H1 (cell line): ENCODE measurements at regions not wholly inside any gene's neighbourhood (a gene's known extent, or its start where the extent isn't known, plus 50 kb on each side); places are given as distances from the start of the nearest gene placed in this dataset.

Source experiments
- CTCF ChIA-PET: fragments of 300-600 bp; sonication (Branson Sonifier 250); formaldehyde crosslinking; loops from one replicate; lab custom pipeline; 2021; ENCODE audit not compliant: partially characterized antibody; lab: Charles Lee
- POLR2A ChIA-PET: fragments of 300-600 bp; sonication (Branson Sonifier 250); formaldehyde crosslinking; loops from one replicate; lab custom pipeline; 2021; ENCODE audit warnings: inconsistent platforms; ENCODE audit not compliant: partially characterized antibody; lab: Charles Lee
- DNase-seq, 2 experiments: peaks; one replicate each; pipeline versions ENCODE4 v3.0.0 to v3.0.0-alpha.2; 2010 to 2022; ENCODE audit warnings: low spot score in 2 of 2, low read depth in 1 of 2, mixed read lengths in 1 of 2
- FAIRE-seq: peaks from 2 replicates; lab custom pipeline; 2011; peaks lifted over from hg19 to GRCh38; lab: Jason Lieb, UNC
- H2AFZ ChIP-seq: 2 replicates; pipeline ENCODE4 v1.8.1; 2012; ENCODE audit warnings: low read length, inconsistent platforms
- H2AK5ac ChIP-seq: 2 replicates; pipeline ENCODE4 v1.6.1; 2013; ENCODE audit warnings: low read depth, low read length
- H2BK120ac ChIP-seq: replicated peaks from 2 replicates; pipeline ENCODE3; 2013; ENCODE audit warnings: low read depth, low read length, inconsistent platforms
- H2BK12ac ChIP-seq: 2 replicates; pipeline ENCODE4 v1.6.1; 2013; ENCODE audit warnings: low read depth, low read length
- H2BK15ac ChIP-seq: 2 replicates; pipeline ENCODE4 v1.6.1; 2013; ENCODE audit warnings: low read length
- H2BK20ac ChIP-seq: 2 replicates; pipeline ENCODE4 v1.6.1; 2013; ENCODE audit warnings: low read length
- H2BK5ac ChIP-seq: 2 replicates; pipeline ENCODE4 v1.6.1; 2013; ENCODE audit warnings: low read depth, low read length
- H3K14ac ChIP-seq: 2 replicates; pipeline ENCODE4 v1.6.1; 2013; ENCODE audit warnings: inconsistent platforms; ENCODE audit not compliant: insufficient read length
- H3K18ac ChIP-seq: 2 replicates; pipeline ENCODE4 v1.6.1; 2013; ENCODE audit warnings: low read length; ENCODE audit errors: extremely low read depth
- H3K23ac ChIP-seq: 2 replicates; pipeline ENCODE4 v1.6.1; 2013; ENCODE audit warnings: inconsistent platforms; ENCODE audit not compliant: insufficient read length
- H3K23me2 ChIP-seq: 2 replicates; pipeline ENCODE4 v1.6.1; 2013; ENCODE audit warnings: low read depth, low read length
- H3K27ac ChIP-seq: 2 replicates; pipeline ENCODE4 v1.6.1; 2011; ENCODE audit warnings: low read depth, low read length, inconsistent platforms
- H3K27me3 ChIP-seq, 4 experiments: replicated peaks in 1 of 4; 1 replicate in 1 of 4; 2 replicates in 3 of 4; pipeline versions ENCODE4 v1.6.1 to v1.8.1; 2011 to 2013; ENCODE audit warnings: low read length in 3 of 4, mild to moderate bottlenecking in 3 of 4, inconsistent platforms in 2 of 4, mixed read lengths in 2 of 4, moderate library complexity in 1 of 4; ENCODE audit not compliant: control insufficient read depth in 3 of 4, insufficient read depth in 3 of 4; ENCODE audit errors: extremely low read depth in 1 of 4
- H3K36me3 ChIP-seq, 4 experiments: 2 replicates each; pipeline versions ENCODE4 v1.6.1 to v1.8.1; 2011 to 2013; ENCODE audit warnings: mild to moderate bottlenecking in 4 of 4, low read length in 3 of 4, moderate library complexity in 2 of 4, control low read depth in 1 of 4, inconsistent platforms in 1 of 4; ENCODE audit not compliant: insufficient read depth in 4 of 4, control insufficient read depth in 2 of 4
- H3K4ac ChIP-seq: replicated peaks from 2 replicates; pipeline ENCODE3; 2013; ENCODE audit warnings: low read length, low read depth, mixed read lengths, inconsistent platforms; ENCODE audit not compliant: insufficient read length
- H3K4me1 ChIP-seq, 4 experiments: replicated peaks in 1 of 4; 1 replicate in 1 of 4; 2 replicates in 3 of 4; pipeline versions ENCODE4 v1.6.1 to v1.8.1; 2011 to 2013; ENCODE audit warnings: low read length in 3 of 4, inconsistent platforms in 2 of 4, mixed read lengths in 1 of 4; ENCODE audit not compliant: insufficient read depth in 4 of 4, control insufficient read depth in 3 of 4
- H3K4me2 ChIP-seq, 2 experiments: 2 replicates each; pipeline versions ENCODE4 v1.6.1 to v1.8.1; 2011 to 2013; ENCODE audit warnings: low read depth in 2 of 2, low read length in 2 of 2, control low read depth in 1 of 2, inconsistent platforms in 1 of 2, mild to moderate bottlenecking in 1 of 2; ENCODE audit not compliant: insufficient read depth in 1 of 2
- H3K4me3 ChIP-seq, 4 experiments: fragments of 200-600, 300-600 bp in 1 of 4; sonication (generic), shearing (Covaris generic), sonication (Bioruptor Twin) in 1 of 4; 2 replicates each; pipeline versions ENCODE4 v1.5.1 to v1.8.1; 2011 to 2016; ENCODE audit warnings: low read length in 4 of 4, low read depth in 3 of 4, control low read depth in 2 of 4, inconsistent platforms in 2 of 4, mild to moderate bottlenecking in 2 of 4, mixed read lengths in 1 of 4, moderate library complexity in 1 of 4; ENCODE audit not compliant: insufficient read depth in 2 of 4; ENCODE audit errors: extremely low read depth in 1 of 4
- H3K56ac ChIP-seq: replicated peaks from 2 replicates; pipeline ENCODE3; 2013; ENCODE audit warnings: low read depth, mild to moderate bottlenecking, mixed read lengths, low read length, inconsistent platforms; ENCODE audit not compliant: insufficient read length
- H3K79me1 ChIP-seq: 2 replicates; pipeline ENCODE4 v1.6.1; 2013; ENCODE audit warnings: low read depth, low read length, control low read depth
- H3K79me2 ChIP-seq, 2 experiments: 2 replicates each; pipeline versions ENCODE4 v1.6.1 to v1.8.1; 2012 to 2013; ENCODE audit warnings: low read length in 2 of 2, mild to moderate bottlenecking in 2 of 2, inconsistent platforms in 1 of 2; ENCODE audit not compliant: insufficient read depth in 2 of 2, control insufficient read depth in 1 of 2
- H3K9ac ChIP-seq, 4 experiments: replicated peaks in 1 of 4; 1 replicate in 1 of 4; 2 replicates in 3 of 4; pipeline versions ENCODE4 v1.6.1 to v1.8.1; 2011 to 2013; ENCODE audit warnings: low read depth in 3 of 4, low read length in 3 of 4, control low read depth in 2 of 4, mild to moderate bottlenecking in 2 of 4, moderate library complexity in 2 of 4, inconsistent platforms in 1 of 4; ENCODE audit errors: extremely low read depth in 1 of 4
- H3K9me3 ChIP-seq, 2 experiments: 2 replicates each; pipeline versions ENCODE4 v1.6.1 to v1.8.1; 2012 to 2013; ENCODE audit warnings: mild to moderate bottlenecking in 2 of 2, moderate library complexity in 2 of 2, control low read depth in 1 of 2, inconsistent platforms in 1 of 2, low read depth in 1 of 2, low read length in 1 of 2, mixed read lengths in 1 of 2; ENCODE audit not compliant: insufficient read depth in 2 of 2
- H4K20me1 ChIP-seq, 2 experiments: replicated peaks in 1 of 2; 2 replicates each; pipeline versions ENCODE3 to v1.8.1; 2011 to 2013; ENCODE audit warnings: inconsistent platforms in 2 of 2, low read length in 2 of 2, mild to moderate bottlenecking in 1 of 2; ENCODE audit not compliant: insufficient read depth in 2 of 2, control insufficient read depth in 1 of 2
- H4K5ac ChIP-seq: 2 replicates; pipeline ENCODE4 v1.6.1; 2013; ENCODE audit warnings: low read length, low read depth, mixed read lengths, inconsistent platforms; ENCODE audit not compliant: insufficient read length
- H4K8ac ChIP-seq: 2 replicates; pipeline ENCODE4 v1.8.0; 2013; ENCODE audit warnings: mild to moderate bottlenecking, moderate library complexity, low read length, inconsistent platforms; ENCODE audit not compliant: insufficient read depth; ENCODE audit errors: extremely low read depth
- H4K91ac ChIP-seq: replicated peaks from 2 replicates; pipeline ENCODE3; 2013; ENCODE audit warnings: low read length, mixed read lengths, inconsistent platforms; ENCODE audit not compliant: insufficient read length
- BRCA1 ChIP-seq: IDR thresholded peaks from 2 replicates; pipeline ENCODE4 v1.6.1; 2012; ENCODE audit warnings: low read depth, low read length, improper control_type of control experiment
- CBX5 ChIP-seq: fragments of 300-800, 300-1000 bp; sonication (generic); IDR thresholded peaks from 2 replicates; pipeline ENCODE4 v1.7.1; 2016; ENCODE audit warnings: antibody characterized with exemption, low read length, low read depth
- CEBPB ChIP-seq: IDR thresholded peaks from 2 replicates; pipeline ENCODE4 v1.6.1; 2012; ENCODE audit warnings: low read depth, low read length
- EGR1 ChIP-seq: IDR thresholded peaks from 2 replicates; pipeline ENCODE4 v1.6.1; 2011; ENCODE audit warnings: low read depth, low read length, borderline replicate concordance
- EP300 ChIP-seq, 2 experiments: IDR thresholded peaks; 1 replicate in 1 of 2; 2 replicates in 1 of 2; pipeline ENCODE4 v1.6.1; 2011 to 2012; ENCODE audit warnings: low read depth in 2 of 2, low read length in 2 of 2, mild to moderate bottlenecking in 2 of 2, borderline replicate concordance in 1 of 2, inconsistent platforms in 1 of 2, moderate library complexity in 1 of 2
- EZH2 ChIP-seq: fragments of 200-600 bp; sonication (generic); IDR thresholded peaks from 2 replicates; pipeline ENCODE4 v1.7.1; 2012; ENCODE audit warnings: low read depth, mild to moderate bottlenecking, moderate library complexity, low read length, inconsistent platforms; ENCODE audit not compliant: severe bottlenecking
- KDM4A ChIP-seq: IDR thresholded peaks from one replicate; pipeline ENCODE4 v1.7.1; 2012; ENCODE audit warnings: low read depth, mild to moderate bottlenecking, moderate library complexity, low read length, inconsistent platforms; ENCODE audit not compliant: severe bottlenecking
- NRF1 ChIP-seq: IDR thresholded peaks from 2 replicates; pipeline ENCODE4 v1.6.1; 2011; ENCODE audit warnings: mild to moderate bottlenecking, low read depth, low read length, improper control_type of control experiment
- PHF8 ChIP-seq: fragments of 200-600 bp; sonication (generic); conservative IDR thresholded peaks from 2 replicates; pipeline ENCODE4 v1.7.1; 2012; ENCODE audit warnings: low read depth, mild to moderate bottlenecking, inconsistent platforms, low read length, moderate library complexity
- POLR2AphosphoS5 ChIP-seq: IDR thresholded peaks from 2 replicates; pipeline ENCODE4 v1.6.1; 2011; ENCODE audit warnings: low read depth, low read length
- RNF2 ChIP-seq: fragments of 200-900, 300-1000 bp; sonication (generic); IDR thresholded peaks from 2 replicates; pipeline ENCODE4 v1.7.1; 2016; ENCODE audit warnings: borderline replicate concordance, low read depth, mild to moderate bottlenecking, antibody characterized with exemption, low read length; ENCODE audit not compliant: poor library complexity, severe bottlenecking; ENCODE audit errors: missing control alignments
- YY1 ChIP-seq: IDR thresholded peaks from 2 replicates; pipeline ENCODE4 v1.6.1; 2011; ENCODE audit warnings: low read depth, mild to moderate bottlenecking, low read length
- WGBS, 2 experiments: shearing (Covaris generic) in 1 of 2; methylation state at CpG; one replicate each; pipeline versions ENCODE4 v1.1.6 to v1.1.7; 2013 to 2015; ENCODE audit warnings: low lambda C conversion rate in 2 of 2, mixed read lengths in 2 of 2, inconsistent platforms in 1 of 2, low coverage in 1 of 2, missing lambda C conversion rate in 1 of 2; ENCODE audit not compliant: insufficient replicate concordance in 2 of 2, insufficient coverage in 1 of 2, insufficient read length in 1 of 2; ENCODE audit errors: extremely low coverage in 1 of 2, missing lambda C conversion rate in 1 of 2; 5-methylcytosine and 5-hydroxymethylcytosine counted together

DNA sequence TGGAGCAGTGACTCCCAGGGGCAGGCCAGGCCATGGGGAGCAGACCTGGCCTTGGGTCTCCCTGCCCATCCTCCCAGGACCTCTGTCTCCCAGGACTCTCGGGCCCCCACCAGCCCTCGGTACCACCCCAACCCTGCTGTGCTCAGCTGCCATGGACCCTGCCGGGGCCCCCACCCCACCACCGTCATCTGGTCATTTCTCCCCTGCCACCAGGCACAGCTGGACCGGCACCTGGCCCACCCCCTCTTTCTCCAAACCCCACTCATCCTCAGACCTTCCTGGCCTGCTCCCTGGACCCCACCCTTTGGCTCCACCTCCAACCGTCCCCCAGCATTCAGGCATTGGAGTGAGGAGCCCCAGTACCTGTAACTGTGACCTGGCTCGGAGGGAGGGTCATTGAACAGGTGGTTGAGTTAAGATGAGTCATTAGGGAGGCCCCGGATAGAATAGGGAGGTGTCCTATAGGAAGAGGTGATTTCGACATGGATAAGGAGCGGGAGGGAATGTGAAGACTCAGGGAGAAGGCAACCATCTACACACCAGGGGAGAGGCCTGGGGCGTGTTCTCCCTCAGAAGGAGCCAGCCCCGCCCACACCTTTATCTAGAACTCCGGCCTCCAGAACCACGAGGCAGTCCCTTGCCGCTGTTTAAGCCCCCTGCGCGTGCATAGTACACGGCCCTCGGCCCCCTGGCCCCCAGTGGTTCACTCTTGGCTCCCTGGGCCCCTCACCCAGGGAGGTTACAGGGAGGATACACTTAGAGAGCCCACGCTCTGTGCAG, 1395.9 kb downstream of the BRD1 start:
- POLR2A ChIA-PET: no interaction called here
- Histone ChIP-seq H3K4me1 (no peaks in the 10 kb centered on the region; a peak in 2 of 7 replicates), H3K27me3 (no peaks in the 10 kb centered on the region; a peak in 1 of 7 replicates), H2BK12ac (no peak overlapping the region), H3K56ac (no peak overlapping the region), H3K18ac (no peak overlapping the region), H2BK120ac (no peak overlapping the region), H3K79me1 (no peaks in the 10 kb centered on the region), H3K4me3 (no peak overlapping the region), H3K14ac (no peak overlapping the region), H3K27ac (no peak overlapping the region), H4K91ac (no peak overlapping the region), H3K36me3 (no peaks in the 10 kb centered on the region), H4K20me1 (peaks cover 0 to 2% of the 10 kb centered on the region in 2 experiments), H2AFZ (no peak overlapping the region; the same call in 1 of the 2 replicates), H2BK15ac (no peak overlapping the region), H3K79me2 (no peaks in the 10 kb centered on the region), H3K9ac (no peak overlapping the region), H3K4me2 (no peak overlapping the region), H3K9me3 (no peaks in the 10 kb centered on the region; a peak in 1 of 4 replicates), H3K23me2 (no peaks in the 10 kb centered on the region), H2BK20ac (no peak overlapping the region), H4K8ac (no peak overlapping the region; the same call in 1 of the 2 replicates), H3K4ac (no peak overlapping the region), H2BK5ac (no peak overlapping the region), H3K23ac (no peak overlapping the region), H2AK5ac (no peak overlapping the region), H4K5ac (no peak overlapping the region)
- FAIRE-seq: no peak
- CTCF ChIA-PET: interaction anchor here (0.7 kb wide), 1 partner anchor 63 kb away, joined by 3 read pairs; no protein-coding TSS in a partner anchor
- no peak for DNase-seq
- WGBS, 2 experiments: 89% methylated on average over 17 of the region's 20 CpGs; no CpG with 5 or more reads in 1 of the 2 experiments
- TF ChIP-seq EP300 (IDR thresholded peaks at IDR 0.05; ENCODE audit: borderline replicate concordance in 1 of 2, low read depth in 2 of 2, low read length in 2 of 2) (no peak), EZH2 (no peak), PHF8 (no peak), YY1 (no peak), BRCA1 (no peak), KDM4A (no peak), CEBPB (no peak), CBX5 (no peak), POLR2AphosphoS5 (no peak), RNF2 (no peak), NRF1 (no peak), EGR1 (no peak)
